OCI-LY1 (cell line): ENCODE measurements at regions not wholly inside any gene's neighbourhood (a gene's known extent, or its start where the extent isn't known, plus 50 kb on each side); places are given as distances from the start of the nearest gene placed in this dataset.

Experiments
- CTCF ChIP-seq: fragments of 200-600 bp; sonication (generic), shearing (Covaris generic); IDR thresholded peaks from 2 replicates; pipeline ENCODE4 v1.5.1; 2017; ENCODE audit warnings: mild to moderate bottlenecking, antibody characterized with exemption, low read length, moderate library complexity, mixed read lengths
- EZH2 ChIP-seq: fragments of 200-600 bp; sonication (generic), shearing (Covaris generic); IDR thresholded peaks from 2 replicates; pipeline ENCODE4 v1.8.0; 2017; ENCODE audit warnings: borderline replicate concordance, mixed run types, mild to moderate bottlenecking, antibody characterized with exemption, low read length, moderate library complexity, mixed read lengths

GRCh38 chr11:92387859-92388258 lies 163.2 kb downstream of the FAT3 start:
- no peak for TF ChIP-seq CTCF
- TF ChIP-seq EZH2, result no peak
